PC-9 (cell line): ENCODE measurements at regions not wholly inside any gene's neighbourhood (a gene's known extent, or its start where the extent isn't known, plus 50 kb on each side); places are given as distances from the start of the nearest gene placed in this dataset.

Experiments used
- BruUV-seq: library from RNA; stranded (reverse); fragments of 400-500 nt; replicated peaks from 2 replicates; lab custom pipeline; 2021; lab: Mats Ljungman, UMichigan
- CTCF ChIA-PET: fragments of 300-600 bp; sonication (Branson Sonifier 250); formaldehyde crosslinking; loops from one replicate; lab custom pipeline; 2022; ENCODE audit warnings: antibody characterized with exemption; lab: Charles Lee
- POLR2A ChIA-PET: fragments of 300-600 bp; sonication (Branson Sonifier 250); formaldehyde crosslinking; loops from one replicate; lab custom pipeline; 2022; ENCODE audit warnings: antibody characterized with exemption; ENCODE audit not compliant: unreplicated experiment; lab: Charles Lee
- DNase-seq, 2 experiments: peaks; one replicate each; pipeline versions ENCODE4 v3.0.0 to v3.0.0-alpha.2; 2015 to 2022; ENCODE audit warnings: mixed read lengths in 1 of 2
- H2AFZ ChIP-seq: fragments of 200-600 bp; sonication (generic); 2 replicates; pipeline ENCODE4 v1.8.1; 2017; ENCODE audit warnings: antibody characterized with exemption
- H3F3A ChIP-seq: fragments of 200-600 bp; sonication (generic); 2 replicates; pipeline ENCODE4 v1.8.1; 2017; ENCODE audit warnings: antibody characterized with exemption, mild to moderate bottlenecking, low read depth; ENCODE audit not compliant: insufficient read depth
- H3K27ac ChIP-seq: fragments of 200-600 bp; sonication (generic); 2 replicates; pipeline ENCODE4 v1.6.1; 2016; ENCODE audit warnings: mixed run types
- H3K27me3 ChIP-seq: fragments of 200-600 bp; sonication (generic); 2 replicates; pipeline ENCODE4 v1.6.1; 2016; ENCODE audit warnings: low read depth, mixed run types; ENCODE audit not compliant: insufficient read depth
- H3K36me3 ChIP-seq: fragments of 200-600 bp; sonication (generic); 2 replicates; pipeline ENCODE4 v1.6.1; 2016; ENCODE audit warnings: low read depth, mixed run types
- H3K4me1 ChIP-seq: fragments of 200-600 bp; sonication (generic); replicated peaks from 2 replicates; pipeline ENCODE4 v1.6.1; 2016; ENCODE audit warnings: mixed run types; ENCODE audit not compliant: insufficient read depth
- H3K4me2 ChIP-seq: fragments of 200-600 bp; sonication (generic); 2 replicates; pipeline ENCODE4 v1.6.1; 2017; ENCODE audit warnings: mixed run types
- H3K4me3 ChIP-seq: fragments of 200-600 bp; sonication (generic); 2 replicates; pipeline ENCODE4 v1.6.1; 2016; ENCODE audit warnings: mixed run types
- H3K79me2 ChIP-seq: fragments of 200-600 bp; sonication (generic); 2 replicates; pipeline ENCODE4 v1.6.1; 2017; ENCODE audit warnings: low read depth, mixed run types
- H3K9me2 ChIP-seq: fragments of 200-600 bp; sonication (generic); 2 replicates; pipeline ENCODE4 v1.8.1; 2017; ENCODE audit warnings: mild to moderate bottlenecking; ENCODE audit not compliant: insufficient read depth
- H3K9me3 ChIP-seq: fragments of 200-600 bp; sonication (generic); 2 replicates; pipeline ENCODE4 v1.8.1; 2016; ENCODE audit warnings: low read depth; ENCODE audit not compliant: insufficient read depth
- H4K20me1 ChIP-seq: fragments of 200-600 bp; sonication (generic); 2 replicates; pipeline ENCODE4 v1.8.1; 2017; ENCODE audit not compliant: insufficient read depth
- CTCF ChIP-seq: fragments of 200-600 bp; sonication (generic); conservative IDR thresholded peaks from 2 replicates; pipeline ENCODE4 v1.6.1; 2017; ENCODE audit warnings: mixed run types, antibody characterized with exemption, mild to moderate bottlenecking, moderate library complexity
- EZH2 ChIP-seq: fragments of 200-600 bp; sonication (generic); IDR thresholded peaks from 2 replicates; pipeline ENCODE4 v1.8.0; 2017; ENCODE audit warnings: antibody characterized with exemption, low read depth
- intact Hi-C: fragments of 100-400 bp; cut with micrococcal nuclease; formaldehyde crosslinking; loops from one replicate; pipeline ENCODE4 v1.10.0; 2022; ENCODE audit not compliant: unreplicated experiment

- BruUV-seq: no TSS peak
- no peak overlapping the region for H2AFZ ChIP-seq
- no peak overlapping the region for H3K4me3 ChIP-seq
- DNase-seq: no peak
- no peaks in the 10 kb centered on the region; the same call in 1 of the 2 replicates for H3F3A ChIP-seq
- H3K27ac ChIP-seq: no peak overlapping the region
- no peaks in the 10 kb centered on the region for H3K9me2 ChIP-seq
- no peak overlapping the region for H3K4me2 ChIP-seq
- H3K4me1 ChIP-seq: no peaks in the 10 kb centered on the region
- H3K36me3 ChIP-seq: no peaks in the 10 kb centered on the region
- no peaks in the 10 kb centered on the region for H3K27me3 ChIP-seq
- intact Hi-C loops: no loop called here
- H3K9me3 ChIP-seq: no peaks in the 10 kb centered on the region; the same call in 1 of the 2 replicates
- ChIA-PET POLR2A (no interaction called here), CTCF (no interaction called here)
- H4K20me1 ChIP-seq: no peaks in the 10 kb centered on the region
- no peaks in the 10 kb centered on the region for H3K79me2 ChIP-seq
- TF ChIP-seq CTCF (no peak), EZH2 (no peak)
These were observed 791.9 kb downstream of the TRIB2 start for GRCh38 chr2:13508671-13509070.

GRCh38 chr2:13515254-13515653, 798.5 kb downstream of the TRIB2 start:
- no peak overlapping the region for H3K4me3 ChIP-seq
- H3K4me1 ChIP-seq: no peaks in the 10 kb centered on the region
- H3K9me3 ChIP-seq: no peaks in the 10 kb centered on the region; the same call in 1 of the 2 replicates
- H3K9me2 ChIP-seq: no peaks in the 10 kb centered on the region
- H3K27ac ChIP-seq: no peak overlapping the region
- intact Hi-C loops: no loop called here
- no peaks in the 10 kb centered on the region for H3K27me3 ChIP-seq
- ChIA-PET POLR2A (no interaction called here), CTCF (no interaction called here)
- no peaks in the 10 kb centered on the region for H3K36me3 ChIP-seq
- no peak for TF ChIP-seq EZH2
- no peak for TF ChIP-seq CTCF
- H2AFZ ChIP-seq: no peak overlapping the region
- no peaks in the 10 kb centered on the region; the same call in 1 of the 2 replicates for H3F3A ChIP-seq
- no TSS peak for BruUV-seq
- no peaks in the 10 kb centered on the region for H4K20me1 ChIP-seq
- no peak for DNase-seq
- H3K4me2 ChIP-seq: no peak overlapping the region
- H3K79me2 ChIP-seq: no peaks in the 10 kb centered on the region

GRCh38 chr2:13522096-13522495, 805.4 kb downstream of the TRIB2 start:
- ChIA-PET CTCF (no interaction called here), POLR2A (no interaction called here)
- H4K20me1 ChIP-seq: no peaks in the 10 kb centered on the region
- H3K9me3 ChIP-seq: no peaks in the 10 kb centered on the region
- 0 out of 2 replicates have a peak, but pooled peaks cover 3% of the 10 kb centered on the region for H3F3A ChIP-seq
- H3K36me3 ChIP-seq: no peaks in the 10 kb centered on the region
- no peak for DNase-seq
- no TSS peak for BruUV-seq
- no peak overlapping the region for H3K4me3 ChIP-seq
- no peak overlapping the region for H3K27ac ChIP-seq
- no peak overlapping the region for H2AFZ ChIP-seq
- H3K79me2 ChIP-seq: no peaks in the 10 kb centered on the region
- H3K27me3 ChIP-seq: no peaks in the 10 kb centered on the region
- H3K9me2 ChIP-seq: no peaks in the 10 kb centered on the region
- 0 out of 2 replicates have a peak, but pooled peaks cover 9% of the 10 kb centered on the region for H3K4me1 ChIP-seq
- TF ChIP-seq CTCF (no peak), EZH2 (no peak)
- intact Hi-C loops: no loop called here
- no peak overlapping the region for H3K4me2 ChIP-seq
